ENCODE measurements at regions not wholly inside any gene's neighbourhood (a gene's known extent, or its start where the extent isn't known, plus 50 kb on each side); places are given as distances from the start of the nearest gene placed in this dataset.

DNA sequence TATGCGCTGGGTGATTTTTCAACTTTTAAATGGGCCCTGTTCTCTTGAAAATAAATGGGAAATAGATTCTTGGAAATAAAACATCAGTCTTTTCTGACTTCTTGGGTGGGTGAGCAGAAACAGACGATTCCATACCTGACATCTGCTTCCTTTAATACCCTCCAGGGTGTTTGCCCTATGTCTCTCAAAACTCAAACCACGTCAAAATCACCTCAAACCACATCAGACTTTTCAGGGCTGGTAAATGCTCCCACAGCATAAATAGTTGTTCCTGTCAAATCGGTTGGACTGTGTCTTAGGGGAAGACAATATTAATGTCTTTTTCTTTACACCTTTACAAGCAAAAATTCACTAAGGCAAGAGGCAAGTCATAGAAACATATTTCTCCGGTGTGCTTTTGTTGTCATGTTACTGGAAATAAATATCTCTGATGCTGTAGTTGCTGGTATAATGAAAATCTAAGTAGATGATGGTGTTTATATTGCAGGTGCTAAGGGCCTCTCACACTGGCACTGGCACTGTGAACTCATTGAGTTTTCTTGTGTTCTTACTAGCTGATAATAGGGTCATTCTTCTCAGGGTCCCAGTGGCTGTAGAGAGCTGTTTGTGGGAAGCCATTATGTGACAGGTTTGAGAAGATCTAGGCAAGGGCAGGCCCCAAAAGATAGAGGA lies 380.4 kb downstream of the RAPGEF2 start:
- Histone ChIP-seq H4K20me1 (ENCODE audit: control insufficient read depth, extremely low read depth, insufficient read depth, low read length) (no peaks in the 10 kb centered on the region), H3K4me2 (ENCODE audit: control insufficient read depth, extremely low read depth, insufficient read depth, low read depth, low read length) (no peak overlapping the region), H3K4me1 (ENCODE audit: control insufficient read depth, extremely low read depth, insufficient read depth, low read length) (peaks cover 16% of the 10 kb centered on the region), H3K9me1 (ENCODE audit: control insufficient read depth, extremely low read depth, insufficient read depth, low read length) (no peaks in the 10 kb centered on the region), H3K9me3 (ENCODE audit: control insufficient read depth, low read depth, low read length) (no peaks in the 10 kb centered on the region), H3K79me2 (ENCODE audit: control insufficient read depth, insufficient read depth, low read length) (peaks cover under 1% of the 10 kb centered on the region), H3K4me3 (ENCODE audit: control insufficient read depth in 2 of 3, extremely low read depth in 1 of 3, insufficient read depth in 2 of 3, low read depth in 1 of 3, low read length in 3 of 3) (no peak overlapping the region), H3K27me3 (ENCODE audit: control insufficient read depth, extremely low read depth, insufficient read depth, low read length) (no peaks in the 10 kb centered on the region), H3K9ac (ENCODE audit: control insufficient read depth, extremely low read depth, insufficient read depth, low read length) (no peak overlapping the region), H3K27ac (ENCODE audit: control insufficient read depth, insufficient read depth, low read length) (no peak overlapping the region), H3K36me3 (ENCODE audit: control insufficient read depth in 2 of 2, extremely low read depth in 1 of 2, insufficient read depth in 2 of 2, low read length in 2 of 2) (no peaks in the 10 kb centered on the region), H2AFZ (ENCODE audit: control insufficient read depth, low read length) (no peak overlapping the region)
- FAIRE-seq = no peak
- dilution Hi-C loops (cut with MboI; ENCODE audit: extremely low pct_ligation_motif_present, low sequenced_read_pairs) = no loop called here
- no peak for DNase-seq (ENCODE audit: low read depth, low spot score)
- TF ChIP-seq, protein P1, sequence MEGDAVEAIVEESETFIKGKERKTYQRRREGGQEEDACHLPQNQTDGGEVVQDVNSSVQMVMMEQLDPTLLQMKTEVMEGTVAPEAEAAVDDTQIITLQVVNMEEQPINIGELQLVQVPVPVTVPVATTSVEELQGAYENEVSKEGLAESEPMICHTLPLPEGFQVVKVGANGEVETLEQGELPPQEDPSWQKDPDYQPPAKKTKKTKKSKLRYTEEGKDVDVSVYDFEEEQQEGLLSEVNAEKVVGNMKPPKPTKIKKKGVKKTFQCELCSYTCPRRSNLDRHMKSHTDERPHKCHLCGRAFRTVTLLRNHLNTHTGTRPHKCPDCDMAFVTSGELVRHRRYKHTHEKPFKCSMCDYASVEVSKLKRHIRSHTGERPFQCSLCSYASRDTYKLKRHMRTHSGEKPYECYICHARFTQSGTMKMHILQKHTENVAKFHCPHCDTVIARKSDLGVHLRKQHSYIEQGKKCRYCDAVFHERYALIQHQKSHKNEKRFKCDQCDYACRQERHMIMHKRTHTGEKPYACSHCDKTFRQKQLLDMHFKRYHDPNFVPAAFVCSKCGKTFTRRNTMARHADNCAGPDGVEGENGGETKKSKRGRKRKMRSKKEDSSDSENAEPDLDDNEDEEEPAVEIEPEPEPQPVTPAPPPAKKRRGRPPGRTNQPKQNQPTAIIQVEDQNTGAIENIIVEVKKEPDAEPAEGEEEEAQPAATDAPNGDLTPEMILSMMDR (optimal IDR thresholded peaks at IDR 0.05 in 1 of 3, IDR thresholded peaks at IDR 0.05 in 1 of 3, conservative IDR thresholded peaks at IDR 0.05 in 1 of 3; ENCODE audit: extremely low read depth in 1 of 3, insufficient read depth in 2 of 3, low read length in 3 of 3) = no peak
- no peak for TF ChIP-seq EZH2 (IDR thresholded peaks at IDR 0.05; ENCODE audit: low read length)

DNA sequence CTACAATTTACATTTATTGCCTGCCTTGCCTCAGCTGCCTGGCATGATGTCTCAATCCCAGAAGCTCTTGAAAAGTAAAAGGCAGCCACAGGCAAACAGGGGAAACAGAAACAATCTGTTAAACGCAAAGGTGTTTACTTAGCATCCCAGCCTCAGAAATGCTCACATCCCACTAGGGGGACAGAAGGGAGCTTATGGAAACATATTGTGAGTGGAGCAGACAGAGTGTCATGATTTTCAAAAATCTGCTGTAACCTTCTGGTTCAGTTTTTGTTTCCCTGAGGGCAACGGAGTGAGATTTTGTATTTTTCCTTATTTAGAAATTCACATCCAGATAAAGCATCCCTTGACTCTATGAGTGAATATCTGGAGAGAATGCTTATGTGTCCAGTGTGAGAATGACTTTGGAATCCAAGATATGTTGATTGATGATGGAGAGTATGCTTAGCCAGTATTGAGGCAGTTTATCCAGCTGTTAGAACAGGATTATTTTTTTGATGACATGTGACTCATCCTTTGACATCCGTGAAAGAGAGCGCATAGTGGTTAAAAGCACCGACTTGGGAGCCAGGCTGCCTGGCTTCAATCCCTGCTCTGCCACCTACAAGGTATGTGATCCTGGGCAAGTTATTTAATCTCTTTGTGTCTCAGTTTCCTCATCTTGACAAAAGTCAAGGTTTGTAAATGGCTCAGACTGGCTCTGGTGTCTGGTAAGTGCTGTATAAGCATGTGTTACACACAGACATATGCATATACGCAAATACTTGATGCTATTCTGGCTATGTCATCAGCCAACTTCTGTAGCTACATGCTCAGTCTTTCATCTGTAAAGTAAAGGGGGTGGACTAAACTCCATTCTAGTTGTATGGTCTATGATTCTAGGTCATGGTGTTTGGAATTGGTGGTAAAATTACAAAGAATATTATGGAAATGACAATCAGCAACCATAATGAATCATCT lies 381.2 kb downstream of the RAPGEF2 start:
- H3K4me2 ChIP-seq (ENCODE audit: control insufficient read depth, extremely low read depth, insufficient read depth, low read depth, low read length) = peak overlapping the region; percentile 20
- FAIRE-seq = no peak
- DNase-seq (ENCODE audit: low read depth, low spot score) = no peak

More for the DNA sequence above, 381.2 kb downstream of the RAPGEF2 start:
- H3K27ac ChIP-seq (ENCODE audit: control insufficient read depth, insufficient read depth, low read length) = no peak overlapping the region
- dilution Hi-C loops (cut with MboI; ENCODE audit: extremely low pct_ligation_motif_present, low sequenced_read_pairs) = no loop called here
- no peaks in the 10 kb centered on the region for H3K36me3 ChIP-seq (ENCODE audit: control insufficient read depth in 2 of 2, extremely low read depth in 1 of 2, insufficient read depth in 2 of 2, low read length in 2 of 2)
- TF ChIP-seq, protein P1 (optimal IDR thresholded peaks at IDR 0.05 in 1 of 3, IDR thresholded peaks at IDR 0.05 in 1 of 3, conservative IDR thresholded peaks at IDR 0.05 in 1 of 3; ENCODE audit: extremely low read depth in 1 of 3, insufficient read depth in 2 of 3, low read length in 3 of 3) = no peak
- TF ChIP-seq EZH2 (IDR thresholded peaks at IDR 0.05; ENCODE audit: low read length) = no peak
- no peaks in the 10 kb centered on the region for H3K27me3 ChIP-seq (ENCODE audit: control insufficient read depth, extremely low read depth, insufficient read depth, low read length)
- H2AFZ ChIP-seq (ENCODE audit: control insufficient read depth, low read length) = no peak overlapping the region
- H3K79me2 ChIP-seq (ENCODE audit: control insufficient read depth, insufficient read depth, low read length) = peaks cover 4% of the 10 kb centered on the region
- peaks cover 16% of the 10 kb centered on the region for H3K4me1 ChIP-seq (ENCODE audit: control insufficient read depth, extremely low read depth, insufficient read depth, low read length)
- no peaks in the 10 kb centered on the region for H3K9me1 ChIP-seq (ENCODE audit: control insufficient read depth, extremely low read depth, insufficient read depth, low read length)
- H3K9me3 ChIP-seq (ENCODE audit: control insufficient read depth, low read depth, low read length) = no peaks in the 10 kb centered on the region
- H3K4me3 ChIP-seq (ENCODE audit: control insufficient read depth in 2 of 3, extremely low read depth in 1 of 3, insufficient read depth in 2 of 3, low read depth in 1 of 3, low read length in 3 of 3) = no peak overlapping the region
- H3K9ac ChIP-seq (ENCODE audit: control insufficient read depth, extremely low read depth, insufficient read depth, low read length) = no peak overlapping the region
- no peaks in the 10 kb centered on the region for H4K20me1 ChIP-seq (ENCODE audit: control insufficient read depth, extremely low read depth, insufficient read depth, low read length)

All from keratinocyte (primary cell).